ENCODE measurements at regions not wholly inside any gene's neighbourhood (a gene's known extent, or its start where the extent isn't known, plus 50 kb on each side); places are given as distances from the start of the nearest gene placed in this dataset.

DNA sequence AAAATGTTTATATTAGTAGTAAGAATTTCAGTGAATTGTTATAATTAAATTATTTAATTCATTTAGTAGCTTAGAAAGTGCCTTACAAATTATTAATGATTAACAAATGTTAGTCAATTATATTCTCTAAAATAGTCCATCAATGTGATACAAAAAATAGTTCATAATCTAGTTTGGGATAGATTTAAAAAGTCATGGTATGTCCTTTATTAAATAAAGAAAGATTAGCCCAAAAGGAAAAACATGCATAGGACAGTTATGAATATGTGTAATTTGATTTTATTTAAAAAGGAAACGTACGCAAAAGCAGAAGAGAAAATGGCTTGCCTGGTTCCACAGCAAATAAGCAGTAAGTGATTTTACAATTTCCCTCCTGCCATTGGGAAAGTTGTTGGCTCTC, 768.5 kb downstream of the TRIB2 start:
- TF ChIP-seq, protein P1, sequence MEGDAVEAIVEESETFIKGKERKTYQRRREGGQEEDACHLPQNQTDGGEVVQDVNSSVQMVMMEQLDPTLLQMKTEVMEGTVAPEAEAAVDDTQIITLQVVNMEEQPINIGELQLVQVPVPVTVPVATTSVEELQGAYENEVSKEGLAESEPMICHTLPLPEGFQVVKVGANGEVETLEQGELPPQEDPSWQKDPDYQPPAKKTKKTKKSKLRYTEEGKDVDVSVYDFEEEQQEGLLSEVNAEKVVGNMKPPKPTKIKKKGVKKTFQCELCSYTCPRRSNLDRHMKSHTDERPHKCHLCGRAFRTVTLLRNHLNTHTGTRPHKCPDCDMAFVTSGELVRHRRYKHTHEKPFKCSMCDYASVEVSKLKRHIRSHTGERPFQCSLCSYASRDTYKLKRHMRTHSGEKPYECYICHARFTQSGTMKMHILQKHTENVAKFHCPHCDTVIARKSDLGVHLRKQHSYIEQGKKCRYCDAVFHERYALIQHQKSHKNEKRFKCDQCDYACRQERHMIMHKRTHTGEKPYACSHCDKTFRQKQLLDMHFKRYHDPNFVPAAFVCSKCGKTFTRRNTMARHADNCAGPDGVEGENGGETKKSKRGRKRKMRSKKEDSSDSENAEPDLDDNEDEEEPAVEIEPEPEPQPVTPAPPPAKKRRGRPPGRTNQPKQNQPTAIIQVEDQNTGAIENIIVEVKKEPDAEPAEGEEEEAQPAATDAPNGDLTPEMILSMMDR (IDR thresholded peaks at IDR 0.05) = no peak
- no peak for TF ChIP-seq POLR2A (IDR thresholded peaks at IDR 0.05)

Measured in testis (tissue), 2 donors.